PC-3 (cell line): ENCODE measurements at regions not wholly inside any gene's neighbourhood (a gene's known extent, or its start where the extent isn't known, plus 50 kb on each side); places are given as distances from the start of the nearest gene placed in this dataset.

ENCODE experiments used
- ATAC-seq: fragments of 200-7000 bp; cut with Tn5 transposase; 2 replicates; pipeline ENCODE4 v1.9.1; 2020; ENCODE audit warnings: mild to moderate bottlenecking, moderate library complexity
- BruUV-seq: library from RNA; stranded (reverse); fragments of 400-500 nt; replicated peaks from 2 replicates; lab custom pipeline; 2021; lab: Mats Ljungman, UMichigan
- CTCF ChIA-PET: fragments of 300-600 bp; sonication (Branson Sonifier 250); formaldehyde crosslinking; loops from one replicate; lab custom pipeline; 2022; ENCODE audit warnings: antibody characterized with exemption; lab: Charles Lee
- POLR2A ChIA-PET: fragments of 300-600 bp; sonication (Branson Sonifier 250); formaldehyde crosslinking; loops from one replicate; lab custom pipeline; 2022; ENCODE audit warnings: antibody characterized with exemption; ENCODE audit not compliant: unreplicated experiment; lab: Charles Lee
- DNase-seq: peaks from one replicate; pipeline ENCODE4 v3.0.0-alpha.2; 2015
- H2AFZ ChIP-seq: fragments of 300-600 bp; sonication (generic); 2 replicates; pipeline ENCODE4 v1.6.0; 2016; ENCODE audit warnings: antibody characterized with exemption, low read length
- H3F3A ChIP-seq: fragments of 300-600 bp; sonication (generic); one replicate; pipeline ENCODE4 v1.6.0; 2017; ENCODE audit warnings: antibody characterized with exemption, low read length, control low read depth, mild to moderate bottlenecking; ENCODE audit not compliant: unreplicated experiment
- H3K27ac ChIP-seq: fragments of 300-600 bp; sonication (generic); 2 replicates; pipeline ENCODE4 v1.5.1; 2016; ENCODE audit warnings: mild to moderate bottlenecking, low read length
- H3K27me3 ChIP-seq: fragments of 300-600 bp; sonication (generic); 2 replicates; pipeline ENCODE4 v1.6.1; 2016; ENCODE audit warnings: low read length, mixed read lengths
- H3K36me3 ChIP-seq: fragments of 300-600 bp; sonication (generic); 2 replicates; pipeline ENCODE4 v1.6.1; 2016; ENCODE audit warnings: low read depth, mixed run types, low read length, mixed read lengths
- H3K4me1 ChIP-seq: fragments of 300-600 bp; sonication (generic); 2 replicates; pipeline ENCODE4 v1.5.1; 2016; ENCODE audit warnings: low read length; ENCODE audit not compliant: insufficient read depth
- H3K4me2 ChIP-seq: fragments of 300-600 bp; sonication (generic); 2 replicates; pipeline ENCODE4 v1.6.0; 2016; ENCODE audit warnings: low read length
- H3K4me3 ChIP-seq: fragments of 300-600 bp; sonication (generic); 2 replicates; pipeline ENCODE4 v1.5.1; 2016; ENCODE audit warnings: mild to moderate bottlenecking, low read length, mixed read lengths
- H3K79me2 ChIP-seq: fragments of 300-600 bp; sonication (generic); 2 replicates; pipeline ENCODE4 v1.6.1; 2017; ENCODE audit warnings: low read length, mixed read lengths
- H3K9ac ChIP-seq: fragments of 300-600 bp; sonication (generic); 2 replicates; pipeline ENCODE4 v1.6.0; 2016; ENCODE audit warnings: mild to moderate bottlenecking, low read length
- H3K9me2 ChIP-seq: fragments of 300-600 bp; sonication (generic); replicated peaks from 2 replicates; pipeline ENCODE4 v1.6.1; 2016; ENCODE audit warnings: mixed run types, low read length, mixed read lengths
- H3K9me3 ChIP-seq: fragments of 300-600 bp; sonication (generic); 2 replicates; pipeline ENCODE4 v1.6.1; 2016; ENCODE audit warnings: low read length, mixed read lengths
- H4K20me1 ChIP-seq: fragments of 300-600 bp; sonication (generic); 2 replicates; pipeline ENCODE4 v1.6.1; 2016; ENCODE audit warnings: low read length, mixed read lengths
- CTCF ChIP-seq: fragments of 300-600 bp; sonication (generic); conservative IDR thresholded peaks from 2 replicates; pipeline ENCODE4 v1.5.1; 2017; ENCODE audit warnings: antibody characterized with exemption, low read depth, mild to moderate bottlenecking, low read length
- EZH2 ChIP-seq: fragments of 300-600 bp; sonication (generic); IDR thresholded peaks from one replicate; pipeline ENCODE4 v1.6.1; 2017; ENCODE audit warnings: antibody characterized with exemption, mild to moderate bottlenecking, low read length; ENCODE audit not compliant: unreplicated experiment
- EZH2phosphoT487 ChIP-seq: fragments of 300-600 bp; sonication (generic); IDR thresholded peaks from 2 replicates; pipeline ENCODE4 v1.6.1; 2018; ENCODE audit warnings: mild to moderate bottlenecking, antibody characterized with exemption, low read length, borderline replicate concordance
- intact Hi-C: fragments of 100-400 bp; cut with micrococcal nuclease; formaldehyde crosslinking; loops from 2 replicates; pipeline ENCODE4 v1.9.0; 2023

DNA sequence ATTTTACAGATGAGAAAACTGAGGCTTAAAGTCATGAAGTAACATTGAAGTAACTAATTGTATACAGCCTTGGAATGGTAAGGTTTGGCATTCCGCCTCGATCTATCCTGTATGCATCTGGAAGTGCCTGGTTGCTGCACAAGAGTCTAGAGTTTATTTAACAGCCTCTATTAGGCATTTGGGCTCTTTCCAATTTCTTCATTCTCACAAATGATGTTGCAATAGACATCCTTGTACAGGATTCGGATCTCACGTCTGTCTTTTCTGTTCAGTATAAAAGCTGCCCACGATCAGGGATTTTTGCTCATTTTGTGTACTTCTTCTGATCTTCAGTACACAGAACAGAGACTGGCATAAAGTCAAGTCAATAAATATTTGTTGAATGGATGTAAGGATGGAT, 100.5 kb downstream of the AIPL1 start:
- no peaks in the 10 kb centered on the region for H4K20me1 ChIP-seq
- POLR2A ChIA-PET, result no interaction called here
- H3K9me3 ChIP-seq, result no peaks in the 10 kb centered on the region
- DNase-seq (no peak), ATAC-seq (no peak)
- no TSS peak for BruUV-seq
- no peak overlapping the region for H3K4me3 ChIP-seq
- no peak overlapping the region for H3K27ac ChIP-seq
- H3K79me2 ChIP-seq, result no peaks in the 10 kb centered on the region
- intact Hi-C loops, result no loop called here
- H3K36me3 ChIP-seq, result no peaks in the 10 kb centered on the region
- H3K4me1 ChIP-seq, result no peaks in the 10 kb centered on the region
- CTCF ChIA-PET, result no interaction called here
- peaks cover 8% of the 10 kb centered on the region for H3K27me3 ChIP-seq
- H2AFZ ChIP-seq, result no peak overlapping the region
- no peaks in the 10 kb centered on the region for H3K9me2 ChIP-seq
- no peaks in the 10 kb centered on the region for H3F3A ChIP-seq
- H3K4me2 ChIP-seq, result no peak overlapping the region
- no peak overlapping the region for H3K9ac ChIP-seq
- TF ChIP-seq EZH2phosphoT487 (no peak), EZH2 (no peak), CTCF (no peak)

DNA sequence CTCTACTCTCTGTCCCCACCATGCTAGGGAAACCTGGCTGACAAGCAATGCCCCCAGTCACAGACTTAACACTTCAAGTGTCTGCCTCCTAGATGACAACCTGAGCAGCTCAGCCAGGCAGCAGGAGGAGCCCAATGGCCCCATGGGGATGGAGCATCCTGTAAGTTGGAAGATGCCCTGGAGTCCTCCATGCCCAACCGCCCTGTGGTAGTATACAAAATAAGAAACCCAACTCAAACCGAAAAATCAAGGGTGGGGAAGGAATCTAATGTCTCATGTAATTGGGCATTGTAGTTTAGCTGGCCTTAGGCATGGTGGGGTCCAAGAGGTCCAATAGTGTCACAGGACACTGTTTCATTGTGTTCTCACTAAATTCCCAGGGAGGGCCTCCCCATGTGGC, 104.0 kb downstream of the AIPL1 start:
- POLR2A ChIA-PET, result no interaction called here
- H3K36me3 ChIP-seq, result no peaks in the 10 kb centered on the region

DNA sequence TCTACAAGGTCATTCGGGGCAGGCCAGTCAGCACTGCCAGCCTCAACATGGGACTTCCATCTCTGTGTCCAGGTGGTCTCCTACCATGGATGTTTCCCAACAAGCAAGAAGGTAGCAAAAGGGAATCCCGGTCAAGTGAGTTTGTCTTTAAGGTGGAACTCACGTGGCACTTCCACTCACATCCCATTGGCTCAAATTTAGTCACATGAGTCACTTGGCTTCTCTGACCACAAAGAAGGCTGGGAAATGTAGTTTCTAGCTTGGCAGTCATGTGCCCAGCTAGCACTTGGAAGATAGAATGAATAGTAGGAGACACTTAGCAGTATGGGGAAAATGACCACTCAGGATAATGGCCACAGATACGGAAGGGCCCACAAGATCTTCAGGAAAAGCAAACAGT, 106.6 kb downstream of the AIPL1 start:
- H2AFZ ChIP-seq, result no peak overlapping the region
- intact Hi-C loops, result no loop called here
- DNase-seq (no peak), ATAC-seq (no peak)
- no peak overlapping the region for H3K4me3 ChIP-seq
- ChIA-PET CTCF (no interaction called here), POLR2A (no interaction called here)
- H3K9ac ChIP-seq, result no peak overlapping the region
- no TSS peak for BruUV-seq
- no peaks in the 10 kb centered on the region for H3K79me2 ChIP-seq
- H3F3A ChIP-seq, result no peaks in the 10 kb centered on the region
- no peak overlapping the region for H3K27ac ChIP-seq
- H4K20me1 ChIP-seq, result no peaks in the 10 kb centered on the region
- H3K4me1 ChIP-seq, result no peaks in the 10 kb centered on the region
- no peaks in the 10 kb centered on the region for H3K9me2 ChIP-seq
- no peak overlapping the region for H3K4me2 ChIP-seq
- H3K27me3 ChIP-seq, result no peaks in the 10 kb centered on the region; the same call in 1 of the 2 replicates
- H3K9me3 ChIP-seq, result no peaks in the 10 kb centered on the region
- no peaks in the 10 kb centered on the region for H3K36me3 ChIP-seq
- TF ChIP-seq CTCF (no peak), EZH2phosphoT487 (no peak), EZH2 (no peak)

More for the DNA sequence above, 104.0 kb downstream of the AIPL1 start:
- Histone ChIP-seq H3F3A (no peaks in the 10 kb centered on the region), H3K79me2 (no peaks in the 10 kb centered on the region), H3K4me2 (no peak overlapping the region), H3K4me3 (no peak overlapping the region), H2AFZ (no peak overlapping the region), H3K27ac (no peak overlapping the region), H3K9me2 (no peaks in the 10 kb centered on the region), H3K9ac (no peak overlapping the region), H3K4me1 (no peaks in the 10 kb centered on the region), H3K9me3 (no peaks in the 10 kb centered on the region), H4K20me1 (no peaks in the 10 kb centered on the region), H3K27me3 (no peaks in the 10 kb centered on the region; the same call in none of the 2 replicates)
- intact Hi-C loops, result no loop called here
- no TSS peak for BruUV-seq
- ATAC-seq (no peak), DNase-seq (no peak)
- TF ChIP-seq EZH2phosphoT487 (no peak), CTCF (no peak), EZH2 (no peak)
- CTCF ChIA-PET, result no interaction called here
